Lower lobe of right lung (tissue), 2 donors: ENCODE measurements at regions not wholly inside any gene's neighbourhood (a gene's known extent, or its start where the extent isn't known, plus 50 kb on each side); places are given as distances from the start of the nearest gene placed in this dataset.

Experiments used
- ATAC-seq, 2 donors: fragments of 200-7000 bp; cut with Tn5 transposase; one replicate each; pipeline ENCODE4 v1.9.1; 2020 to 2022; ENCODE audit warnings: mild to moderate bottlenecking in 2 of 2, moderate library complexity in 2 of 2
- DNase-seq: peaks from one replicate; pipeline ENCODE4 v3.0.0-alpha.2; 2020
- H3K27ac ChIP-seq: fragments of 200-600 bp; one replicate; pipeline ENCODE4 v1.8.0; 2022
- H3K27me3 ChIP-seq: fragments of 200-600 bp; one replicate; pipeline ENCODE4 v1.8.0; 2022; ENCODE audit warnings: low read depth
- H3K36me3 ChIP-seq: fragments of 200-600 bp; one replicate; pipeline ENCODE4 v1.8.0; 2022; ENCODE audit warnings: mild to moderate bottlenecking
- H3K4me1 ChIP-seq: fragments of 200-600 bp; one replicate; pipeline ENCODE4 v1.8.0; 2022
- H3K4me3 ChIP-seq: fragments of 200-600 bp; one replicate; pipeline ENCODE4 v1.8.0; 2022; ENCODE audit warnings: mild to moderate bottlenecking
- H3K9me3 ChIP-seq: fragments of 200-600 bp; one replicate; pipeline ENCODE4 v1.8.0; 2022
- intact Hi-C: fragments of 100-400 bp; cut with DNase I; formaldehyde crosslinking; loops from one replicate; pipeline ENCODE4 v1.11.0; 2022
- TF ChIP-seq, protein P1 (sequence below): fragments of 200-600 bp; IDR thresholded peaks from one replicate; pipeline ENCODE4 v1.8.0; 2022; ENCODE audit warnings: antibody characterized with exemption, mild to moderate bottlenecking
- donor health status: DM: no; HTN: yes; CAD: no; lungs with severe emphysema.

DNA sequence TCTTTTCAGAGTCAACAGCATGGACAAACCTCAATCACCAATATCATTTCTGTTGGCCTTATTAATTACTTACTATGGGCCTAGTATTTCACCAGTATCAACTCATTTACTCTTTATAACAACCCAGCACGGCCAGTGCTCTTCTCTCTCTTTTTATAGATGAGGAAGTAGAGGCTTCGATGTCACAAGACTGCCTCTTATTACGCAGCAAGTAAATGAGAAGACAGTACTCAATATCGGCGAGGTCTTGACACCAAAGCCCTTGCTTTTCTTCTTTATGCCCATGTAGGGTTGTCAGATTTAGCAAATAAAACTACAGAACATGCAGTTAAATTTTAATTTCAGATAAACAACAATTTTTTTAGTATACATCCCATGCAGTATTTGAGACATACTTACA is 99.0 kb upstream of the KCNMB2 start:
- no peak for ATAC-seq
- H3K27ac ChIP-seq, result no peak overlapping the region
- no peaks in the 10 kb centered on the region for H3K9me3 ChIP-seq
- TF ChIP-seq, protein P1, sequence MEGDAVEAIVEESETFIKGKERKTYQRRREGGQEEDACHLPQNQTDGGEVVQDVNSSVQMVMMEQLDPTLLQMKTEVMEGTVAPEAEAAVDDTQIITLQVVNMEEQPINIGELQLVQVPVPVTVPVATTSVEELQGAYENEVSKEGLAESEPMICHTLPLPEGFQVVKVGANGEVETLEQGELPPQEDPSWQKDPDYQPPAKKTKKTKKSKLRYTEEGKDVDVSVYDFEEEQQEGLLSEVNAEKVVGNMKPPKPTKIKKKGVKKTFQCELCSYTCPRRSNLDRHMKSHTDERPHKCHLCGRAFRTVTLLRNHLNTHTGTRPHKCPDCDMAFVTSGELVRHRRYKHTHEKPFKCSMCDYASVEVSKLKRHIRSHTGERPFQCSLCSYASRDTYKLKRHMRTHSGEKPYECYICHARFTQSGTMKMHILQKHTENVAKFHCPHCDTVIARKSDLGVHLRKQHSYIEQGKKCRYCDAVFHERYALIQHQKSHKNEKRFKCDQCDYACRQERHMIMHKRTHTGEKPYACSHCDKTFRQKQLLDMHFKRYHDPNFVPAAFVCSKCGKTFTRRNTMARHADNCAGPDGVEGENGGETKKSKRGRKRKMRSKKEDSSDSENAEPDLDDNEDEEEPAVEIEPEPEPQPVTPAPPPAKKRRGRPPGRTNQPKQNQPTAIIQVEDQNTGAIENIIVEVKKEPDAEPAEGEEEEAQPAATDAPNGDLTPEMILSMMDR, result no peak
- H3K4me1 ChIP-seq, result no peaks in the 10 kb centered on the region
- H3K36me3 ChIP-seq, result no peaks in the 10 kb centered on the region
- intact Hi-C loops, result no loop called here
- no peaks in the 10 kb centered on the region for H3K27me3 ChIP-seq
- no peak for DNase-seq
- no peak overlapping the region for H3K4me3 ChIP-seq

- Histone ChIP-seq H3K4me3 (no peak overlapping the region), H3K27ac (no peak overlapping the region), H3K27me3 (no peaks in the 10 kb centered on the region), H3K9me3 (no peaks in the 10 kb centered on the region), H3K4me1 (no peaks in the 10 kb centered on the region), H3K36me3 (no peaks in the 10 kb centered on the region)
- DNase-seq (no peak), ATAC-seq (no peak)
- intact Hi-C loops, result no loop called here
- TF ChIP-seq, protein P1, result no peak
Measured at GRCh38 chr3:178439504-178439903, 96.7 kb upstream of the KCNMB2 start.

DNA sequence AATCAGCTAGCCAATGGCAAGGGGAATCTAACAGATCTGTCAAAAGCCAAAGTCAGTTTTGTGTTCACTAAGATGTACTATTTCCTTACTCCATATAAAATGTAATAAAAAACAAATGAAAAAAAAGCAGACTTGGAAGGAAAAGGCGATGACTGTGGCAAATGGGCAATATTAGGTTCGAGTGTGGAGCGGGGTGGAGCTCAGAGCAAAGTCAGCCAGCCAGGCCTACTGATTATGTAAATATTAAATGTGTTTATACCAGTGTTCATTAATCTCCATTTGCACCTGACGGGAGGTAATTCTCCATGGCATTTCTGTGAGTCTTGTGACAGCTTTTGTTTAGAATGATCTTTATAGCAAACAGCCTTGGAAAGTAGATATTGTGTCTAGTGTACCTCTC is 96.2 kb upstream of the KCNMB2 start:
- intact Hi-C loops, result no loop called here
- no peak for ATAC-seq

DNA sequence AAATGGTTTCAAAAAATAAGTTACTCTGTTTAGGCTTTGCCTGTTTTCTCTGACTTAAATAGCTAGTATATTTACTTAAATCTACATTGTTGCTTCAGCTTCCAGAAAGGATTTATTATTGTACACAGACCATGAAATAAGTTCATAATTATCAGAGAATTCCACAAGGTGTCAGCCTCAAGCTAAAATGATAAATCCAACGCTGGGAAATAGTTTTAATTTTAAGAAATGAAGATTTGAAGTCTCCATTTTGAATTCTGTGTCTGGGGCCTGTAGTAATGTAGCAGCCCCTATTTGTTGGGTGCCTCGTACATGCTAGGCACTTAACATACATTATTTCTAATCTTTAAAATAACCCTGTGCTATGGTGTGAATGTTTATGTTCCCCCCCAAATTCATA is 92.6 kb upstream of the KCNMB2 start:
- DNase-seq (no peak), ATAC-seq (no peak)
- Histone ChIP-seq H3K4me1 (no peaks in the 10 kb centered on the region), H3K9me3 (no peaks in the 10 kb centered on the region), H3K27me3 (no peaks in the 10 kb centered on the region), H3K27ac (no peak overlapping the region), H3K4me3 (no peak overlapping the region), H3K36me3 (no peaks in the 10 kb centered on the region)
- TF ChIP-seq, protein P1, result no peak
- intact Hi-C loops, result no loop called here

More for the DNA sequence above, 96.2 kb upstream of the KCNMB2 start:
- no peak overlapping the region for H3K4me3 ChIP-seq
- H3K27me3 ChIP-seq, result no peaks in the 10 kb centered on the region
- no peaks in the 10 kb centered on the region for H3K9me3 ChIP-seq
- no peaks in the 10 kb centered on the region for H3K4me1 ChIP-seq
- H3K27ac ChIP-seq, result no peak overlapping the region
- TF ChIP-seq, protein P1, result no peak
- no peak for DNase-seq
- H3K36me3 ChIP-seq, result no peaks in the 10 kb centered on the region

DNA sequence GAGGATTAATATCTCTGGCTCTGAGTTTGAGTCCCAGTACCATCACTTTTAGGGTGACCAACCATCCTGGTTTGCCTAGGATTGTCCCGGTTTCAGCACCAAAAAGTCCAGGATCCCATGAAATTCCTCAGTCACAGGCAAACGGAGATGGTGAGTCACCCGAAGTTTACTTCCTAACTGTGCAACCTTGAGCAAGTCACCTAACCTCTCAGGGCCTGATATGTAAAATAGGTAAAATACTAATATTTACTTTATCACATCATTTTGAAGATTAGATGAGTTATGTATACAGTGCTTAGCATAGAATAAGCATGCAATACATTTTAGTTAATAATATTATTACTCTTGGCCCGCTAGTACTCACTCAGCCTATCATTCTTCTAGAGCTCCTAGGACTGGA is 91.1 kb upstream of the KCNMB2 start:
- TF ChIP-seq, protein P1, result no peak
- Histone ChIP-seq H3K4me3 (no peak overlapping the region), H3K27ac (no peak overlapping the region), H3K4me1 (no peaks in the 10 kb centered on the region), H3K9me3 (no peaks in the 10 kb centered on the region), H3K27me3 (no peaks in the 10 kb centered on the region), H3K36me3 (no peaks in the 10 kb centered on the region)
- ATAC-seq (no peak), DNase-seq (no peak)
- intact Hi-C loops, result no loop called here

DNA sequence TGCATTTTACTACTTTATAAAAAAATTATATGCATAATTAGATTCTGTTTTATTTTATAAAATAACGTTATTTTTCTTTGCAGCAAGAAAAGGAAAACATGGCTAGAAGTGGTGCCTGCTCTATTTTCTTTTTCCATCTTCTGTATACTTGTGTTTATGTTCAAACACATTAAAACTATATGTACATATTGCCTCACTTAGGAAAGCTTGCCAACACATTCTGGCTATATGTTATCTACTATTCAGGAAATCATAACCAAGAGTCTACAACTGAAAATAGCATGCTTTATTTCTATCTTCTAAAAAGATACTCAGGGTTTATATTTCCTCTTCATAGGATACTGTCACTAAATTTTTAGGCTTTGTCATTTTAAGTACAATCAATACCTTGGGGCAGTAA is 90.2 kb upstream of the KCNMB2 start:
- intact Hi-C loops, result no loop called here
- H3K4me1 ChIP-seq, result no peaks in the 10 kb centered on the region

More for the DNA sequence above, 90.2 kb upstream of the KCNMB2 start:
- ATAC-seq, result no peak
- H3K9me3 ChIP-seq, result no peaks in the 10 kb centered on the region
- TF ChIP-seq, protein P1, result no peak
- H3K36me3 ChIP-seq, result no peaks in the 10 kb centered on the region
- no peaks in the 10 kb centered on the region for H3K27me3 ChIP-seq
- DNase-seq, result no peak
- H3K4me3 ChIP-seq, result no peak overlapping the region
- H3K27ac ChIP-seq, result no peak overlapping the region
